B cell (primary cell): ENCODE measurements at regions not wholly inside any gene's neighbourhood (a gene's known extent, or its start where the extent isn't known, plus 50 kb on each side); places are given as distances from the start of the nearest gene placed in this dataset.
"Not testable (repeated sequence)": the region's sequence is repeated elsewhere in the genome, so short reads cannot be mapped to it uniquely, and the experiment has no call there.

Source experiments
- ATAC-seq: fragments of 200-7000 bp; cut with Tn5 transposase; one replicate; pipeline ENCODE4 v1.10.0; 2021; ENCODE audit warnings: low read depth, mild to moderate bottlenecking, moderate number of reproducible peaks, moderate library complexity
- CTCF ChIA-PET: fragments of 350-600 bp; sonication (Branson Sonifier 250); formaldehyde crosslinking; loops from one replicate; lab custom pipeline; 2021; ENCODE audit warnings: antibody characterized with exemption, inconsistent platforms; lab: Charles Lee
- POLR2A ChIA-PET: fragments of 350-600 bp; sonication (Branson Sonifier 250); formaldehyde crosslinking; loops from one replicate; lab custom pipeline; 2021; ENCODE audit warnings: antibody characterized with exemption; lab: Charles Lee
- DNase-seq: peaks from one replicate; pipeline ENCODE4 v3.0.0; 2013
- H2AFZ ChIP-seq: 2 replicates; pipeline ENCODE4 v1.6.1; 2012; ENCODE audit warnings: mild to moderate bottlenecking, low read depth, low read length; ENCODE audit not compliant: insufficient read depth, poor library complexity, severe bottlenecking
- H3K27ac ChIP-seq, 2 donors: 1 replicate in 1 of 2; 2 replicates in 1 of 2; pipeline ENCODE4 v1.5.1; 2012 to 2013; ENCODE audit warnings: low read length in 2 of 2, mild to moderate bottlenecking in 2 of 2, moderate library complexity in 1 of 2
- H3K27me3 ChIP-seq, 4 experiments: fragments of 200-600 bp in 1 of 4; sonication (generic) in 1 of 4; replicated peaks in 1 of 4; 1 replicate in 2 of 4; 2 replicates in 2 of 4; pipeline versions ENCODE4 v1.6.1 to v1.7.0; 2013 to 2016; ENCODE audit warnings: low read length in 3 of 4, mild to moderate bottlenecking in 2 of 4, mixed read lengths in 1 of 4, moderate library complexity in 1 of 4; ENCODE audit not compliant: insufficient read depth in 4 of 4, control insufficient read depth in 3 of 4; ENCODE audit errors: control extremely low read depth in 1 of 4
- H3K36me3 ChIP-seq, 2 experiments: replicated peaks in 1 of 2; 1 replicate in 1 of 2; 2 replicates in 1 of 2; pipeline versions ENCODE4 v1.6.1 to v1.7.1; 2013; ENCODE audit warnings: low read length in 1 of 2; ENCODE audit not compliant: insufficient read depth in 2 of 2, control insufficient read depth in 1 of 2; ENCODE audit errors: control extremely low read depth in 1 of 2, extremely low read depth in 1 of 2
- H3K4me1 ChIP-seq, 2 donors: fragments of 200-600 bp in 1 of 2; sonication (generic) in 1 of 2; 1 replicate in 1 of 2; 2 replicates in 1 of 2; pipeline versions ENCODE4 v1.5.1 to v1.6.1; 2013 to 2017; ENCODE audit warnings: low read length in 2 of 2; ENCODE audit not compliant: control insufficient read depth in 2 of 2, insufficient read depth in 2 of 2
- H3K4me2 ChIP-seq: replicated peaks from 2 replicates; pipeline ENCODE3; 2012; ENCODE audit warnings: mild to moderate bottlenecking, low read depth, low read length; ENCODE audit not compliant: poor library complexity, severe bottlenecking
- H3K4me3 ChIP-seq, 5 experiments: fragments of 200-600 bp in 1 of 5; sonication (generic) in 1 of 5; 1 replicate in 3 of 5; 2 replicates in 2 of 5; pipeline versions ENCODE4 v1.5.1 to v1.7.0; 2011 to 2016; ENCODE audit warnings: low read length in 4 of 5, mild to moderate bottlenecking in 4 of 5, low read depth in 2 of 5, control low read depth in 1 of 5, moderate library complexity in 1 of 5; ENCODE audit not compliant: insufficient read depth in 1 of 5; ENCODE audit errors: control extremely low read depth in 1 of 5, extremely low read depth in 1 of 5
- H3K79me2 ChIP-seq: fragments of 200-600 bp; sonication (generic); one replicate; pipeline ENCODE4 v1.6.0; 2016; ENCODE audit warnings: low read length; ENCODE audit not compliant: control insufficient read depth, insufficient read depth
- H3K9ac ChIP-seq: fragments of 200-600 bp; sonication (generic); 2 replicates; pipeline ENCODE4 v1.6.1; 2017; ENCODE audit warnings: mild to moderate bottlenecking, low read length, moderate library complexity
- H3K9me3 ChIP-seq, 3 donors: one replicate each; pipeline versions ENCODE4 v1.6.1 to v1.7.1; 2013; ENCODE audit warnings: low read length in 2 of 3; ENCODE audit not compliant: control insufficient read depth in 2 of 3, insufficient read depth in 1 of 3; ENCODE audit errors: control extremely low read depth in 1 of 3
- H4K20me1 ChIP-seq: 2 replicates; pipeline ENCODE4 v1.6.0; 2012; ENCODE audit warnings: mild to moderate bottlenecking, low read length; ENCODE audit not compliant: insufficient read depth, control insufficient read depth, poor library complexity, severe bottlenecking
- H3K27ac Mint-ChIP-seq: one replicate; pipeline ENCODE4 v1.8.0; 2021; ENCODE audit warnings: mixed read lengths
- H3K27me3 Mint-ChIP-seq: one replicate; pipeline ENCODE4 v1.8.0; 2021; ENCODE audit warnings: mixed read lengths
- H3K4me1 Mint-ChIP-seq: one replicate; pipeline ENCODE4 v1.8.0; 2021; ENCODE audit warnings: mixed read lengths
- H3K4me3 Mint-ChIP-seq: one replicate; pipeline ENCODE4 v1.8.0; 2021; ENCODE audit warnings: mixed read lengths
- H3K9me3 Mint-ChIP-seq: one replicate; pipeline ENCODE4 v1.8.0; 2022; ENCODE audit warnings: mixed read lengths; ENCODE audit not compliant: insufficient read depth
- EZH2 ChIP-seq: IDR thresholded peaks from 2 replicates; pipeline ENCODE4 v1.6.1; 2012; ENCODE audit warnings: borderline replicate concordance, low read depth, mild to moderate bottlenecking, moderate library complexity, low read length; ENCODE audit not compliant: insufficient read depth, poor library complexity, severe bottlenecking
- WGBS: methylation state at CpG from one replicate; pipeline ENCODE4 v1.1.5; 2013; ENCODE audit warnings: missing lambda C conversion rate; ENCODE audit not compliant: insufficient coverage; 5-methylcytosine and 5-hydroxymethylcytosine counted together
- intact Hi-C: fragments of 100-400 bp; cut with micrococcal nuclease; formaldehyde crosslinking; loops from one replicate; pipeline ENCODE4 v1.10.0; 2022
- TF ChIP-seq, protein P1 (sequence below): fragments of 200-600 bp; IDR thresholded peaks from one replicate; pipeline ENCODE4 v1.8.0; 2022; ENCODE audit warnings: antibody characterized with exemption, mild to moderate bottlenecking

DNA sequence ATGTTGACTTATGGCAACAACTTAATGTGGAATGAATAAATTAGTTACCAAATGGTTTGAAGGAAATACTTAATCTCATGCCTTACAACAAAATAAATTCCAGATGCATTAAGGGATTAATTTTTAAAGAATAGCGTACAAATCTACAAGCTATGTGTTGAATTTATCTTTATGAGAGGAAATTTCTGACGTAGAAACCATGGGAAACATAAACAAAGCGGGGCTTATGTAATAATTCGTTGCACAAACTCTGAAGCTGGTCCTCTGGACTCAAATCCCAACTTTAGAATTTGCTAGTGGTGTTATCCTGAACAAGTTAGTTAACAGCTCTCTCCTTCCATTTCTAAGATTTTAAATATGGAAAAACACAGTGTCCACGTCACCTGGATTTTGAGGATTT lies 137.4 kb upstream of the CALCR start:
- Mint-ChIP-seq H3K4me3 (no peak overlapping the region), H3K27me3 (peaks cover 14% of the 10 kb centered on the region), H3K27ac (no peak overlapping the region), H3K4me1 (no peaks in the 10 kb centered on the region), H3K9me3 (no peaks in the 10 kb centered on the region)
- POLR2A ChIA-PET = no interaction called here
- TF ChIP-seq, protein P1, sequence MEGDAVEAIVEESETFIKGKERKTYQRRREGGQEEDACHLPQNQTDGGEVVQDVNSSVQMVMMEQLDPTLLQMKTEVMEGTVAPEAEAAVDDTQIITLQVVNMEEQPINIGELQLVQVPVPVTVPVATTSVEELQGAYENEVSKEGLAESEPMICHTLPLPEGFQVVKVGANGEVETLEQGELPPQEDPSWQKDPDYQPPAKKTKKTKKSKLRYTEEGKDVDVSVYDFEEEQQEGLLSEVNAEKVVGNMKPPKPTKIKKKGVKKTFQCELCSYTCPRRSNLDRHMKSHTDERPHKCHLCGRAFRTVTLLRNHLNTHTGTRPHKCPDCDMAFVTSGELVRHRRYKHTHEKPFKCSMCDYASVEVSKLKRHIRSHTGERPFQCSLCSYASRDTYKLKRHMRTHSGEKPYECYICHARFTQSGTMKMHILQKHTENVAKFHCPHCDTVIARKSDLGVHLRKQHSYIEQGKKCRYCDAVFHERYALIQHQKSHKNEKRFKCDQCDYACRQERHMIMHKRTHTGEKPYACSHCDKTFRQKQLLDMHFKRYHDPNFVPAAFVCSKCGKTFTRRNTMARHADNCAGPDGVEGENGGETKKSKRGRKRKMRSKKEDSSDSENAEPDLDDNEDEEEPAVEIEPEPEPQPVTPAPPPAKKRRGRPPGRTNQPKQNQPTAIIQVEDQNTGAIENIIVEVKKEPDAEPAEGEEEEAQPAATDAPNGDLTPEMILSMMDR = no peak
- TF ChIP-seq EZH2 = no peak
- Histone ChIP-seq H3K4me3 (no peak overlapping the region), H3K27me3 (peaks cover 0 to 9% (median 0%) of the 10 kb centered on the region in 4 experiments), H2AFZ (no peak overlapping the region), H3K36me3 (no peaks in the 10 kb centered on the region), H3K27ac (no peak overlapping the region), H4K20me1 (no peaks in the 10 kb centered on the region), H3K4me2 (no peak overlapping the region), H3K79me2 (no peaks in the 10 kb centered on the region), H3K9me3 (no peaks in the 10 kb centered on the region), H3K9ac (no peak overlapping the region), H3K4me1 (no peaks in the 10 kb centered on the region)
- intact Hi-C loops = no loop called here
- CTCF ChIA-PET = interaction anchor here (0.6 kb wide), 1 partner anchor 54 kb away, joined by 3 read pairs; no protein-coding TSS in a partner anchor
- DNase-seq (no peak), ATAC-seq (no peak)
- 100% methylated on average over 3 of the region's 5 CpGs for WGBS

DNA sequence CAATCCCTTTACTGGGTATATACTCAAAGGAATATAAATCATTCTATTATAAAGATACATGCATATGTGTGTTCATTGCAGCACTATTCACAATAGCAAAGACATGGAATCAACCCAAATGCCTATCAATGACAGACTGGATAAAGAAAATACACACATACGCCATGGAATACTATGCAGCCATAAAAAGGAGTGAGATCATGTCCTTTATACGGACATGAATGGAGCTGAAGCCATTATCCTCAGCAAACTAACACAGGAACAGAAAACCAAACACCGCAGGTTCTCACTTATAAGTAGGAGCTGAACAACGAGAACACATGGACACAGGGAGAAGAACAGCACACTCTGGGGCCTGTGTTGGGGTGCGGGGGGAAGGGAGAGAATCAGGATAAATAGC lies 133.7 kb upstream of the CALCR start:
- H3K27me3 Mint-ChIP-seq, H3K36me3 ChIP-seq, H3K79me2 ChIP-seq, H3K9ac ChIP-seq, POLR2A ChIA-PET, H3K4me2 ChIP-seq, H3K27me3 ChIP-seq, H3K9me3 Mint-ChIP-seq, H4K20me1 ChIP-seq, H2AFZ ChIP-seq, H3K4me3 ChIP-seq, ATAC-seq, CTCF ChIA-PET, intact Hi-C loops, H3K4me1 Mint-ChIP-seq, H3K27ac ChIP-seq, DNase-seq, H3K4me3 Mint-ChIP-seq, H3K27ac Mint-ChIP-seq, H3K9me3 ChIP-seq, H3K4me1 ChIP-seq: not testable (repeated sequence)
- WGBS = 100% methylated on average over 2 of the region's 5 CpGs
